Uterus (tissue), 2 donors: ENCODE measurements at regions not wholly inside any gene's neighbourhood (a gene's known extent, or its start where the extent isn't known, plus 50 kb on each side); places are given as distances from the start of the nearest gene placed in this dataset.

Experiments
- CTCF ChIP-seq, 4 experiments: fragments of 200-600 bp in 2 of 4; fragments of 450-650 bp in 2 of 4; sonication (generic) in 2 of 4; IDR thresholded peaks; one replicate each; pipeline ENCODE4 v1.5.1; 2016 to 2019; ENCODE audit warnings: antibody characterized with exemption in 4 of 4, mild to moderate bottlenecking in 2 of 4, moderate library complexity in 1 of 4
- POLR2A ChIP-seq, 2 donors: fragments of 450-650 bp; IDR thresholded peaks; one replicate each; pipeline ENCODE4 v1.6.1; 2016; ENCODE audit warnings: antibody characterized with exemption in 2 of 2, mild to moderate bottlenecking in 1 of 2, moderate library complexity in 1 of 2

DNA sequence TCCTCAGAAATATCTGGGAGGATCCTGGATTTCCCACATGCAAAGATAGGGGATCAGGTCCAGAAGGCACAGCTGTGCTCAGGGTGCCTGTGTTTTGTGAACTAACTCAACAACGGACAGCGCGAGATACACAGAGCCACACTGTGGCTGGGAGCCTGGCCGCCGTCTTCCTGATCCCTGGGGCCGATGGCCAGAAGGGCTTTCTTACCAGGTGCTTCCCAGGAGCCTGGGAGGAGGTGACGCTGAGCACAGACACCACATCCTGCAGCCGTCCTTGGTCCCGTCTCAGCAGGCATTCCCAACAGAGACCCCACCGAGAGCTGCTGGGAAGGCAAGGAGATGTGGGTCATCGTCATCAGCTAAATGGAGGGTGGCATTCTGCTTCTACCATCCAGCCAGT lies 144.6 kb upstream of the AFDN start:
- no peak for TF ChIP-seq CTCF (IDR thresholded peaks at IDR 0.05)
- no peak for TF ChIP-seq POLR2A (IDR thresholded peaks at IDR 0.05)
